ENCODE measurements at regions not wholly inside any gene's neighbourhood (a gene's known extent, or its start where the extent isn't known, plus 50 kb on each side); places are given as distances from the start of the nearest gene placed in this dataset.

GRCh38 chr16:52713740-52714139 is 166.8 kb upstream of the TOX3 start:
- TF ChIP-seq U2AF1 (optimal IDR thresholded peaks at IDR 0.05; ENCODE audit: low read depth, low read length) = no peak
- TF ChIP-seq CTCF (IDR thresholded peaks at IDR 0.05 in 2 of 3, conservative IDR thresholded peaks at IDR 0.05 in 1 of 3; ENCODE audit: insufficient read depth in 2 of 3, low read depth in 1 of 3, low read length in 3 of 3) = no peak
- TF ChIP-seq MITF (IDR thresholded peaks at IDR 0.05) = no peak
- no peak for TF ChIP-seq POLR2A (conservative IDR thresholded peaks at IDR 0.05)
- no peak for TF ChIP-seq ELF1 (tag; IDR thresholded peaks at IDR 0.05)
- no peak for TF ChIP-seq TSHZ1 (CRISPR knock-in tag; IDR thresholded peaks at IDR 0.05)
- TF ChIP-seq RREB1 (CRISPR knock-in tag; IDR thresholded peaks at IDR 0.05) = no peak
- no peak for TF ChIP-seq ZSCAN29 (IDR thresholded peaks at IDR 0.05)
- no peak for TF ChIP-seq REST (IDR thresholded peaks at IDR 0.05; ENCODE audit: borderline replicate concordance)
- TF ChIP-seq REST (CRISPR knock-in tag; IDR thresholded peaks at IDR 0.05; ENCODE audit: low read depth) = no peak
- no peak for TF ChIP-seq TRIM28 (IDR thresholded peaks at IDR 0.05)
- no peak for TF ChIP-seq TEAD4 (IDR thresholded peaks at IDR 0.05; ENCODE audit: low read length)
- no peak for TF ChIP-seq TEAD4 (CRISPR knock-in tag; IDR thresholded peaks at IDR 0.05; ENCODE audit: borderline replicate concordance)
- TF ChIP-seq NR1H2 (CRISPR knock-in tag; IDR thresholded peaks at IDR 0.05) = no peak
- TF ChIP-seq RFX5 (IDR thresholded peaks at IDR 0.05; ENCODE audit: low read depth, low read length) = no peak
